ENCODE measurements at regions not wholly inside any gene's neighbourhood (a gene's known extent, or its start where the extent isn't known, plus 50 kb on each side); places are given as distances from the start of the nearest gene placed in this dataset.

GRCh38 chr11:69953356-69953755, 124.8 kb upstream of the ANO1 start:
- TF ChIP-seq CTCF (IDR thresholded peaks at IDR 0.05) = no peak
- TF ChIP-seq POLR2A (IDR thresholded peaks at IDR 0.05) = no peak

Measured in testis (tissue), 2 donors.